NCI-H1694 (cell line): ENCODE measurements at regions not wholly inside any gene's neighbourhood (a gene's known extent, or its start where the extent isn't known, plus 50 kb on each side); places are given as distances from the start of the nearest gene placed in this dataset.

Experiments used
- DNase-seq: peaks from one replicate; lab custom pipeline; 2025; lab: John Stamatoyannopoulos, UW

- no peak for DNase-seq
These were observed 179.4 kb downstream of the ACTL7B start for GRCh38 chr9:108676355-108676754.

- DNase-seq, result no peak
These were observed 180.1 kb downstream of the ACTL7B start for GRCh38 chr9:108675708-108676107.

GRCh38 chr9:108674766-108675530, 180.8 kb downstream of the ACTL7B start:
- DNase-seq, result no peak

GRCh38 chr9:108673386-108673785, 182.4 kb downstream of the ACTL7B start:
- no peak for DNase-seq

GRCh38 chr9:108672475-108673190, 183.2 kb downstream of the ACTL7B start:
- DNase-seq, result no peak

GRCh38 chr9:108671794-108672193, 184.0 kb downstream of the ACTL7B start:
- no peak for DNase-seq

- DNase-seq, result no peak
These were observed 184.6 kb downstream of the ACTL7B start for GRCh38 chr9:108671176-108671575.

GRCh38 chr9:108668938-108669335, 186.8 kb downstream of the ACTL7B start:
- DNase-seq, result no peak

GRCh38 chr9:108668191-108668937, 187.4 kb downstream of the ACTL7B start:
- DNase-seq, result no peak

- no peak for DNase-seq
These were observed 189.5 kb downstream of the ACTL7B start for GRCh38 chr9:108666240-108666784.

- no peak for DNase-seq
These were observed 190.1 kb downstream of the ACTL7B start for GRCh38 chr9:108665521-108666239.

- no peak for DNase-seq
These were observed 191.2 kb downstream of the ACTL7B start for GRCh38 chr9:108664309-108665255.

- no peak for DNase-seq
These were observed 192.4 kb downstream of the ACTL7B start for GRCh38 chr9:108663422-108663821.

- DNase-seq, result no peak
These were observed 192.8 kb downstream of the ACTL7B start for GRCh38 chr9:108662956-108663355.

GRCh38 chr9:108662091-108662875, 193.5 kb downstream of the ACTL7B start:
- DNase-seq, result no peak

GRCh38 chr9:108656566-108656965, 199.2 kb downstream of the ACTL7B start:
- DNase-seq, result no peak

GRCh38 chr9:108655818-108656217, 200.0 kb downstream of the ACTL7B start:
- DNase-seq, result peak; percentile 11

GRCh38 chr9:108654566-108654965, 201.2 kb downstream of the ACTL7B start:
- no peak for DNase-seq

GRCh38 chr9:108652851-108653250, 202.9 kb downstream of the ACTL7B start:
- no peak for DNase-seq

- DNase-seq, result no peak
These were observed 205.0 kb downstream of the ACTL7B start for GRCh38 chr9:108650826-108651225.
